Tibial nerve (tissue), 4 donors: ENCODE measurements at regions not wholly inside any gene's neighbourhood (a gene's known extent, or its start where the extent isn't known, plus 50 kb on each side); places are given as distances from the start of the nearest gene placed in this dataset.

ENCODE experiments used
- EP300 ChIP-seq, 2 donors: sonication (generic); formaldehyde crosslinking; IDR thresholded peaks; one replicate each; pipeline ENCODE4 v1.6.1; 2017; ENCODE audit warnings: antibody characterized with exemption in 2 of 2, mild to moderate bottlenecking in 1 of 2
- POLR2A ChIP-seq, 2 donors: fragments of 450-650 bp; IDR thresholded peaks; one replicate each; pipeline ENCODE4 v1.6.1; 2017; ENCODE audit warnings: antibody characterized with exemption in 2 of 2, mild to moderate bottlenecking in 2 of 2, moderate library complexity in 2 of 2
- TF ChIP-seq, protein P1 (sequence below), 5 experiments: fragments of 200-600 bp in 3 of 5; fragments of 450-650 bp in 2 of 5; sonication (generic) in 3 of 5; IDR thresholded peaks; one replicate each; pipeline ENCODE4 v1.5.1; 2016 to 2019; ENCODE audit warnings: antibody characterized with exemption in 5 of 5, mild to moderate bottlenecking in 3 of 5, moderate library complexity in 2 of 5

DNA sequence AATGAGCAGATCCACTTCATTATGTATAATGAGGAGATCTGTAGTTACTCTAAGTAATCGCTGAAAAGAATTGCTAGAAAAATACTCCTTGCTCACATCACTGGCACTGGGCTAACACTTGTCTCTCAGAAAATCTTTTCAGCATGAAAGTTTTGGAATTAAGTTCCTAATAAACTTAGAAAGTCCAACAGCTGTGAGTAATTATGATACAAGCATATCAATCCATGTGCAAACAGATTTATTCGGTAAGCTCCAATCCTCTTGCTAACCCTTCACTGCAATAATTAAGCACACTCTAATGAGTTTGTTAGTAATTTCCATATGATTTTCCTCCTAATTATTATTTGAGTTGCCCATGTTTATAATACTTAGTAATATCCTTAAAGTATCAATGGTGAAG, 652.6 kb upstream of the WWC1 start:
- TF ChIP-seq, protein P1, sequence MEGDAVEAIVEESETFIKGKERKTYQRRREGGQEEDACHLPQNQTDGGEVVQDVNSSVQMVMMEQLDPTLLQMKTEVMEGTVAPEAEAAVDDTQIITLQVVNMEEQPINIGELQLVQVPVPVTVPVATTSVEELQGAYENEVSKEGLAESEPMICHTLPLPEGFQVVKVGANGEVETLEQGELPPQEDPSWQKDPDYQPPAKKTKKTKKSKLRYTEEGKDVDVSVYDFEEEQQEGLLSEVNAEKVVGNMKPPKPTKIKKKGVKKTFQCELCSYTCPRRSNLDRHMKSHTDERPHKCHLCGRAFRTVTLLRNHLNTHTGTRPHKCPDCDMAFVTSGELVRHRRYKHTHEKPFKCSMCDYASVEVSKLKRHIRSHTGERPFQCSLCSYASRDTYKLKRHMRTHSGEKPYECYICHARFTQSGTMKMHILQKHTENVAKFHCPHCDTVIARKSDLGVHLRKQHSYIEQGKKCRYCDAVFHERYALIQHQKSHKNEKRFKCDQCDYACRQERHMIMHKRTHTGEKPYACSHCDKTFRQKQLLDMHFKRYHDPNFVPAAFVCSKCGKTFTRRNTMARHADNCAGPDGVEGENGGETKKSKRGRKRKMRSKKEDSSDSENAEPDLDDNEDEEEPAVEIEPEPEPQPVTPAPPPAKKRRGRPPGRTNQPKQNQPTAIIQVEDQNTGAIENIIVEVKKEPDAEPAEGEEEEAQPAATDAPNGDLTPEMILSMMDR (IDR thresholded peaks at IDR 0.05) = no peak
- no peak for TF ChIP-seq EP300 (IDR thresholded peaks at IDR 0.05)
- TF ChIP-seq POLR2A (IDR thresholded peaks at IDR 0.05) = no peak
